ENCODE measurements at regions not wholly inside any gene's neighbourhood (a gene's known extent, or its start where the extent isn't known, plus 50 kb on each side); places are given as distances from the start of the nearest gene placed in this dataset.

DNA sequence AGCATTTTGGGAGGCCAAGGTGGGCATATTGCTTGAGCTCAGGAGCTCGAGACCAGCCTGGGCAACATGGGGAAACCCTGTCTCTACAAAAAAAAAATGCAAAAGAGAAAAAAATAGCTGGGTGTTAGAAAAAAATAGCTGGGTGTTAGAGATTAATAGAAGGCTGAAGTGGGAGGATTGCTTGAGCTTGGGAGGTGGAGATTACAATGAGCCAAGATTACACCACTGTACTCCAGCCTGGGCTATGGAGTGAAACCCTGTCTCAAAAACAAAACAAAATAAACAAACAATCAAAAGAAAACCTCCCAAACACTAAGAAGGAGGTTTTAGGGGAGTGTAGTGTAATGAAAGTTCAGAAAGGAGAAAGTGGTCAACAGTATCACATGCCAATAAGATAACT, 202.1 kb downstream of the FLRT2 start:
- no peaks in the 10 kb centered on the region for H3F3A ChIP-seq (ENCODE audit: low read depth)
- TF ChIP-seq EZH2 (IDR thresholded peaks at IDR 0.05), result no peak
- TF ChIP-seq CTCF (IDR thresholded peaks at IDR 0.05), result no peak
- TF ChIP-seq EZH2phosphoT487 (IDR thresholded peaks at IDR 0.05), result no peak
- H3K79me2 ChIP-seq (ENCODE audit: low read depth), result no peaks in the 10 kb centered on the region
- no peaks in the 10 kb centered on the region for H3K9me3 ChIP-seq (ENCODE audit: low read depth)
- H3K9ac ChIP-seq, result no peak overlapping the region
- H3K4me2 ChIP-seq, result no peak overlapping the region
- H3K27ac ChIP-seq, result no peak overlapping the region
- Mint-ChIP-seq H3K4me1 (no peaks in the 10 kb centered on the region), H3K27me3 (ENCODE audit: insufficient read depth, low read depth) (no peaks in the 10 kb centered on the region), H3K4me3 (no peak overlapping the region), H3K27ac (no peak overlapping the region), H3K36me3 (no peaks in the 10 kb centered on the region), H3K9me3 (no peaks in the 10 kb centered on the region)
- no peak overlapping the region for H2AFZ ChIP-seq (replicated peaks)
- no peak overlapping the region for H3K4me3 ChIP-seq
- DNase-seq (ENCODE audit: low spot score), result no peak
- no peaks in the 10 kb centered on the region for H3K4me1 ChIP-seq
- no peaks in the 10 kb centered on the region for H3K36me3 ChIP-seq
- H3K27me3 ChIP-seq, result no peaks in the 10 kb centered on the region
- no peaks in the 10 kb centered on the region for H4K20me1 ChIP-seq (ENCODE audit: low read depth)

GRCh38 chr14:85731186-85731585, 201.2 kb downstream of the FLRT2 start:
- Histone ChIP-seq H3K36me3 (no peaks in the 10 kb centered on the region), H3K27me3 (no peaks in the 10 kb centered on the region), H3K4me2 (no peak overlapping the region), H4K20me1 (ENCODE audit: low read depth) (no peaks in the 10 kb centered on the region), H2AFZ (replicated peaks) (no peak overlapping the region), H3K4me1 (no peaks in the 10 kb centered on the region), H3K9me3 (ENCODE audit: low read depth) (no peaks in the 10 kb centered on the region), H3F3A (ENCODE audit: low read depth) (no peaks in the 10 kb centered on the region), H3K9ac (no peak overlapping the region), H3K4me3 (no peak overlapping the region), H3K79me2 (ENCODE audit: low read depth) (no peaks in the 10 kb centered on the region), H3K27ac (no peak overlapping the region)
- Mint-ChIP-seq H3K27me3 (ENCODE audit: insufficient read depth, low read depth) (no peaks in the 10 kb centered on the region), H3K9me3 (no peaks in the 10 kb centered on the region), H3K4me1 (no peaks in the 10 kb centered on the region), H3K36me3 (no peaks in the 10 kb centered on the region), H3K27ac (no peak overlapping the region), H3K4me3 (no peak overlapping the region)
- TF ChIP-seq EZH2phosphoT487 (IDR thresholded peaks at IDR 0.05), result no peak
- TF ChIP-seq CTCF (IDR thresholded peaks at IDR 0.05), result no peak
- TF ChIP-seq EZH2 (IDR thresholded peaks at IDR 0.05), result no peak
- DNase-seq (ENCODE audit: low spot score), result no peak

DNA sequence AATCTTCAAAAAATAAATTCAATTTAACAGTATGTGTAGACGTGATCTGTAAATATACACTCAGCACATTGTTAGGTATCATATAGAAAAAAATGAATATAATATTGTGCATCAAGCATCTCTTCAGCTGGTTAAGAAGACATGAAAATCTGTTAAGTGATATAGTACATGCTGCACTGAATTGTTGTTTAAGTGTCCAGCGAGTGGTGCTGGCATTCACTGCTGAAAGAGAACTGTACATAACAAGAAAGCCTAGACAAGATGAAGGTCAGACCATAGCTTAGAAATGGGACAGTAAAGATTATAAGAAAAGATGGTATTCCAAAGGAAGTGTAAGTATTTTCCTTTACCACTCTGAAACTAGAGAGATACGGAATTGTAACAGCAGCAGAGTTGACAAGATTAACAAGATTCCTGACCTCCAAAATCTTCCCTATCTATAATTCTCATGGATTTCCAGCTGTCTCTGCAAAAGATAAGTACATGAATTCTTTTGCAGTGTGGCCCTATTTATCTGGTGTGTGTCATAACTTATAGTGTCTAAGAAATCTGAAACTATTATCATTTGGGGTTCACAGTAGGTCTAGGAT, 198.6 kb downstream of the FLRT2 start:
- no peaks in the 10 kb centered on the region for H3K27me3 Mint-ChIP-seq (ENCODE audit: insufficient read depth, low read depth)
- H3K4me3 Mint-ChIP-seq, result no peak overlapping the region
- no peaks in the 10 kb centered on the region for H3K79me2 ChIP-seq (ENCODE audit: low read depth)
- H3K4me3 ChIP-seq, result no peak overlapping the region
- no peaks in the 10 kb centered on the region for H3K9me3 Mint-ChIP-seq
- H3K9me3 ChIP-seq (ENCODE audit: low read depth), result no peaks in the 10 kb centered on the region
- no peaks in the 10 kb centered on the region for H3K27me3 ChIP-seq
- H4K20me1 ChIP-seq (ENCODE audit: low read depth), result no peaks in the 10 kb centered on the region
- H3K4me2 ChIP-seq, result no peak overlapping the region
- no peak overlapping the region for H3K9ac ChIP-seq
- H3K4me1 Mint-ChIP-seq, result no peaks in the 10 kb centered on the region
- H3K4me1 ChIP-seq, result no peaks in the 10 kb centered on the region
- TF ChIP-seq EZH2 (IDR thresholded peaks at IDR 0.05) (no peak), EZH2phosphoT487 (IDR thresholded peaks at IDR 0.05) (no peak), CTCF (IDR thresholded peaks at IDR 0.05) (no peak)
- H3K27ac Mint-ChIP-seq, result no peak overlapping the region
- H3K36me3 Mint-ChIP-seq, result no peaks in the 10 kb centered on the region
- H2AFZ ChIP-seq (replicated peaks), result no peak overlapping the region
- H3K27ac ChIP-seq, result no peak overlapping the region
- no peaks in the 10 kb centered on the region for H3F3A ChIP-seq (ENCODE audit: low read depth)
- no peaks in the 10 kb centered on the region for H3K36me3 ChIP-seq
- DNase-seq (ENCODE audit: low spot score), result no peak

All from neural progenitor cell (in vitro differentiated cells).